ENCODE measurements at regions not wholly inside any gene's neighbourhood (a gene's known extent, or its start where the extent isn't known, plus 50 kb on each side); places are given as distances from the start of the nearest gene placed in this dataset.

DNA sequence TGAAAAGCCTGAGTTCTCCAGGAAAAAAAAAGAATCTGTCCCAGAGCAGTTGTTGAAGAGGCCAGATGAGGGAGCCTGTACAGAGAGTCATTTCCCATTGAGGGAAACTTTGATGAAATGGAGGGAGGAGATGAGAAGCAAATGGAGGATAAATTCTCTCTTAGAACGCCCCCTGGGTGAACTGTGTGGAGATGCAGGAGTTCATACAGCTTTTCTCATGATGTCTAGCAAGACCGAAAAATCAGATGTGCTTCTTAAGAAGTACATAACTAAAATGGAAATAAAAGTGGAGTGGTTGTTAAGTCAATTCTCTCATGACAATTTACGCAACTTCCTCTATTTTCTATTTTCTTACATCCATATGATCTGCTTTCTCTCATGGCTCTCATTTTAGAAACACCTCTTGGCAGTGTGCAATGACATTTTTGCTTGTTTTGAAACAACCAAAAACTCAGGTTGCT is 1263.1 kb downstream of the PCDH9 start:
- TF ChIP-seq POLR2AphosphoS5 (IDR thresholded peaks at IDR 0.05; ENCODE audit: insufficient read depth, low read depth, low read length) (no peak), FOS (IDR thresholded peaks at IDR 0.05; ENCODE audit: borderline replicate concordance, insufficient read depth, low read length) (no peak)

Data from endothelial cell of umbilical vein (primary cell).